Activated CD8-positive, alpha-beta memory T cell treated with anti-CD3 and anti-CD28 coated beads, Interleukin-2, amount 10 ng/mL, durations not matched to agents 7 days and 5 days (primary cell): ENCODE measurements at regions not wholly inside any gene's neighbourhood (a gene's known extent, or its start where the extent isn't known, plus 50 kb on each side); places are given as distances from the start of the nearest gene placed in this dataset.
"Not testable (repeated sequence)": the region's sequence is repeated elsewhere in the genome, so short reads cannot be mapped to it uniquely, and the experiment has no call there.

Experiments used
- ATAC-seq: fragments of 150-1000 bp; cut with Tn5 transposase; one replicate; pipeline ENCODE4 v1.10.0; 2021; ENCODE audit warnings: moderate library complexity
- CTCF ChIA-PET: fragments of 350-600 bp; sonication (Branson Sonifier 250); formaldehyde crosslinking; loops from one replicate; lab custom pipeline; 2021; ENCODE audit warnings: antibody characterized with exemption; lab: Charles Lee
- DNase-seq: peaks from one replicate; pipeline ENCODE4 v3.0.0-alpha.2; 2020
- H3K27ac Mint-ChIP-seq: one replicate; pipeline ENCODE4 v1.8.0; 2021; ENCODE audit warnings: mild to moderate bottlenecking, mixed read lengths
- H3K27me3 Mint-ChIP-seq: one replicate; pipeline ENCODE4 v1.8.0; 2021; ENCODE audit warnings: mixed read lengths
- H3K36me3 Mint-ChIP-seq: one replicate; pipeline ENCODE4 v1.8.0; 2021; ENCODE audit warnings: mild to moderate bottlenecking, mixed read lengths
- H3K4me1 Mint-ChIP-seq: one replicate; pipeline ENCODE4 v1.8.0; 2021; ENCODE audit warnings: mixed read lengths
- H3K4me3 Mint-ChIP-seq: one replicate; pipeline ENCODE4 v1.8.0; 2021; ENCODE audit warnings: mild to moderate bottlenecking, moderate library complexity, mixed read lengths
- H3K9me3 Mint-ChIP-seq: one replicate; pipeline ENCODE4 v1.8.0; 2022; ENCODE audit warnings: low read depth, mixed read lengths

DNA sequence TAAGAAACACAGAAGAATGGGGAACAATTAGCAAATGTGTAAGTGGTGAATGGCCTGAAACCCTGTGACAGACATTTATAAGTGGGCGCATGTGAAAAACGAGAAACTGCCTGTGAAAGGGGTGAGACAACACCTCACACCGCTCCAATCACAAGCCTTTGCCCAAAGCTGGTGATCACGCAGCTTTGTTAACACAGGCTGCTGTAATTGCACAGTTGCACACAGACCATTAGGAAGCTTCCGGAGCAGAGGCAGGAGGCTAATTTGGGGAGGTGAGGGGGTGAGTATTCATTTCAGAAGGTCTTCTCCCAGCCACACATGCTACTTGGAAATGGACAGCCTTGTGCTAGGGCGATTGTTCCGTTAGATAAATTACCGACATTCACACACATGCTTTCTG, 294.0 kb downstream of the MED10 start:
- Mint-ChIP-seq H3K36me3 (no peaks in the 10 kb centered on the region), H3K4me1 (no peaks in the 10 kb centered on the region), H3K9me3 (peaks cover 3% of the 10 kb centered on the region), H3K4me3 (no peak overlapping the region), H3K27ac (no peak overlapping the region), H3K27me3 (no peaks in the 10 kb centered on the region)
- CTCF ChIA-PET: no interaction called here
- ATAC-seq (no peak), DNase-seq (no peak)

DNA sequence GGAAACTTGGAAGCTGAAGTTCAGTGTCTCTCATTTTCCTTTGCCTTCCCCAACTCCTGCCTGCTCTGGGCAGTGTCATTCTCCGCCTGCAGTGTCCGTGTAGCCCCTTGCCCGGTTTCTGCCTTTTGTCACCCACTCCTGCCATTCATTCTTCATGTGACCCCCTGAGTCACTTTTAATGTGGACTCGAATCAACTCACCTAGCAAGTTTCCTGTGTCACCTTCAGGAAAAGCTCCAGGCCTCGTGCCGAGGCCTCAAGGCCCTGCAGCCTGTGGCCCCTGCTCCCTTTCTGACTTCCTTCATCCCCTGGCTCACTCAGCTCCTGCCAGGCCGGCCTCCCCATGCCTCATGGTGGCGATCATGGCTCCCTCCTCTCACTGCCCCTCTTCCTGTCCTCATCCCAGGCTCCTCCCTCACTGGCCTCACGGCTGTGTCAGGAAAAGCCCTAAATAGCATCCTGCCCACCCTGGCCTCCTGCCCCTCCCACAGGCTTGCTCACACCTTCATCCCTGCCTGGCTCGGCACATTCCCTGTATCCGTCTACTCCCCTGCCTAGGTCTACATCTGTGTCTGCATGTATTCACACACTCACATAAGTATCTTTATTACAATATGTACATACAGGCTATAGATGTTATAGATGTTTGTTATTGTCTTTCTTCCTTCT, 294.9 kb downstream of the MED10 start:
- ATAC-seq (no peak), DNase-seq (no peak)
- CTCF ChIA-PET: no interaction called here

DNA sequence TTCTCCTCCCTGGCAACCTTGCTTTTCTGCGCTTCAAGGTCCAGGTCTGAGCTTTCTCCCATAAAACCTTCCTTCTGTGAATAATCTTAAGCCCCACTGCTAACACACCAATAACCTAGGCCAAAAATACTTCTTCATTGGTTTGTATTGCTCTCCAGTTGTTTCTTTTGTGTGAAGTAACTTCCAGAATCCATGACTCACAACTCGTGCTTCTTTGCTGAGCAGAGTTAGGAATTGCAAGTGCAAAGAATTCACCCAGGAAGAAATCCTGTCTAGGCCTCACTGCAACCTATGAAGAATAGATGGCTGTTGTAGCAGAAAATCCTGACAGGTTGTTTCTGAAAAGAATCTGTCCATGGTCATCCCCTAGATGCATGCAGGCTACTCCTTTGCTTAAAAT, 295.7 kb downstream of the MED10 start:
- peaks cover 3% of the 10 kb centered on the region for H3K9me3 Mint-ChIP-seq
- H3K27me3 Mint-ChIP-seq: no peaks in the 10 kb centered on the region
- no peak for ATAC-seq
- CTCF ChIA-PET: no interaction called here
- H3K4me3 Mint-ChIP-seq: no peak overlapping the region
- H3K4me1 Mint-ChIP-seq: no peaks in the 10 kb centered on the region
- no peaks in the 10 kb centered on the region for H3K36me3 Mint-ChIP-seq
- H3K27ac Mint-ChIP-seq: no peak overlapping the region
- DNase-seq: no peak

More for the DNA sequence above, 294.9 kb downstream of the MED10 start:
- Mint-ChIP-seq H3K36me3 (no peaks in the 10 kb centered on the region), H3K4me3 (no peak overlapping the region), H3K27me3 (no peaks in the 10 kb centered on the region), H3K4me1 (no peaks in the 10 kb centered on the region), H3K27ac (no peak overlapping the region), H3K9me3 (peaks cover 3% of the 10 kb centered on the region)

DNA sequence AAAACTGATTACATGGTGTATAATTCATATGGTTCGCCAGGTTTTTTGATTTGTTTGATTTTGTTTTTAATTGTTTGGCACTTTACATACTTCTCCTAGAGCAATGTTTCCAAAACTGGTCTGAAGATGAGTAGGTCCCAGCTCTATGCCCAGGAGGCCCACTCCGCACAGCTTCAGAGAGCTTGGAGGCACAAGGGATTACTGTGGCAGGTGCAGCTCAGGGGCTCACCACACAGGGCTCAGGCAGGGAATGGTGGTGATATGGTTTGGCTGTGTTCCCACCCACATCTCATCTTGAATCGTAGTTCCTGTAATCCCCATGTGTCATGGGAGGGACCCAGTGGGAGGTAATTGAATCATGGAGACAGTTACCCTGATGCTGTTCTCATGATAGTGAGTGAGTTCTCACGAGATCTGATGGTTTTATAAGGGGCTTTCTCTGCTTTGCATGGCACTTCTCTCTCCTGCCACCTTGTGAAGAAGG, 296.6 kb downstream of the MED10 start:
- H3K4me3 Mint-ChIP-seq: no peak overlapping the region
- no peak overlapping the region for H3K27ac Mint-ChIP-seq
- H3K4me1 Mint-ChIP-seq: no peaks in the 10 kb centered on the region
- H3K36me3 Mint-ChIP-seq: no peaks in the 10 kb centered on the region
- H3K27me3 Mint-ChIP-seq: no peaks in the 10 kb centered on the region
- CTCF ChIA-PET: no interaction called here
- DNase-seq (no peak), ATAC-seq (no peak)
- peaks cover 3% of the 10 kb centered on the region for H3K9me3 Mint-ChIP-seq

DNA sequence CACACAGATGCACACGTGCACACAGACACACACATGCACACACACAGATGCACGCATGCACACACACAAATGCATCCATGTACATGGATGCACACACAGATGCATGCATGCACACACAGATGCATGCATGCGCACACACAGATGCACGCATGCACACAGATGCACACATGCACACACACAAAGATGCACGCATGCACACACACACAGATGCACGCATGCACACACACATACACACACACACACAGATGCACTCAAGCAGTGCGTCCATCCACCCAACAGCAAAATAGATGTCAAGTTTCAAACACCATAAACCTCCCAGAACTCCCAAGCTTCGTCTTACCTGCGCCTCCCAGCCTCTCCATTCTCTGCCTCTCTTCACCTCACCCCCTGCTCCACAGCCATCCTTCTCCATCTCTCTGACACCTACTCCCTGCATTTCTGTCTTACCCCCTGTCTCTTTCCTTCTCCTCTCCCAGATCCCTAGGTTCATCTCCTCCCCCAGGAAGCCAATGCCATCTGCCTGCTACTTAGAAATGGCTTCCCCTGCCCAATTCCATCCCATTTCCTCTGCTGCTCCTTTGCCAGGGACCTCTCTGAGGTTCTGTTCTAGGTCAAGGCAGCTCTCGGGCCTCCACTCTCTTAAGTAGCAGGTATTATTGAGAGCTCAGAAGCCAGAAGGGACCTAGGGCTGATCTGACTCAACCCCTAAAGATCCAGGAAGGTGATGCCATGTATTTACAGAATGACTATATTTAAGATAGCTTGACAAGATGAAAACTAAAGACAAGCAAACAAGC, 297.2 kb downstream of the MED10 start:
- DNase-seq: no peak
- CTCF ChIA-PET: no interaction called here
- Mint-ChIP-seq H3K27me3 (no peaks in the 10 kb centered on the region), H3K4me3 (no peak overlapping the region), H3K27ac (no peak overlapping the region), H3K36me3 (no peaks in the 10 kb centered on the region), H3K9me3 (peaks cover 3% of the 10 kb centered on the region), H3K4me1 (no peaks in the 10 kb centered on the region)
- ATAC-seq: no peak

DNA sequence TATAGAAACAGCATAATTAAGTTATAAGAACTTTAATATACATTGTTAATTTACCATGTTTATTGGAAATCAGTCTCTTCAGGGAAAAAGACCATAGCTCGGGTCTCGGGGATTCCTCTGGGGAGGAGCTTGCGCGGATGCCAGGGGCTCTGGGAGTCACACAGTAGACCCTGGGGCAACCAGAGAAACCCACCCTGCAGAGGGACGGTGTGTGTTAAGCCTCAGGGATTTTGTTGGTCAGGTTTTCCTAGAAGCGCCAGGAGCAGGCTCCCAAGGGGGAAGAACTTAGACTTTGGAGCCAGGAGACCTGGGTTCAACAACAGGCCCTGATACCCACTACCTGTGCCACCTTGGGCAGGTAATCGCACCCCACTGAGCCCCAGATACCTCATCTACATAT, 297.9 kb downstream of the MED10 start:
- DNase-seq: no peak
- H3K4me1 Mint-ChIP-seq: no peaks in the 10 kb centered on the region

DNA sequence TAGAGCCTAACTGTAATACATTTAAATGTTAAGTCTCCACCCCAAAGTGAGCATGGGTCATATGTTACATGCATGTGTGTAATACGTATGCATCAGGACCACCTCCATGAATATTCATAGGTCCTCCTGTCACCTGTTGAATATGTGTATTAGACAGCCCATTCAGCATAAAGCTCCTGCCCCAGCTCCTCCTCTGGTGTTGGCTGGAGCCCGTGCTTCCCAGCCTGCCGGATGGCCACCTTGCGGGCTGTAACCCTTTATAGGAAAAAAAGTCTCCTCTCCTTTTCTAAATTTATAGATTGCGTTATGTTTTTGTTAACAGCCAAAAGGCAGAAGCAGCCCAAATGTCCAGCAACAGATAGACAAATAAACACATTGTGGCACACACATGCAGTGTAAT, 299.5 kb downstream of the MED10 start:
- ATAC-seq (no peak), DNase-seq (no peak)
- CTCF ChIA-PET: no interaction called here
- no peak overlapping the region for H3K4me3 Mint-ChIP-seq
- H3K27me3 Mint-ChIP-seq: no peaks in the 10 kb centered on the region
- peaks cover 3% of the 10 kb centered on the region for H3K9me3 Mint-ChIP-seq
- no peak overlapping the region for H3K27ac Mint-ChIP-seq
- H3K36me3 Mint-ChIP-seq: no peaks in the 10 kb centered on the region
- no peaks in the 10 kb centered on the region for H3K4me1 Mint-ChIP-seq

More for the DNA sequence above, 297.9 kb downstream of the MED10 start:
- Mint-ChIP-seq H3K27me3 (no peaks in the 10 kb centered on the region), H3K9me3 (peaks cover 3% of the 10 kb centered on the region), H3K4me3 (no peak overlapping the region), H3K27ac (no peak overlapping the region), H3K36me3 (no peaks in the 10 kb centered on the region)
- no peak for ATAC-seq
- CTCF ChIA-PET: no interaction called here

DNA sequence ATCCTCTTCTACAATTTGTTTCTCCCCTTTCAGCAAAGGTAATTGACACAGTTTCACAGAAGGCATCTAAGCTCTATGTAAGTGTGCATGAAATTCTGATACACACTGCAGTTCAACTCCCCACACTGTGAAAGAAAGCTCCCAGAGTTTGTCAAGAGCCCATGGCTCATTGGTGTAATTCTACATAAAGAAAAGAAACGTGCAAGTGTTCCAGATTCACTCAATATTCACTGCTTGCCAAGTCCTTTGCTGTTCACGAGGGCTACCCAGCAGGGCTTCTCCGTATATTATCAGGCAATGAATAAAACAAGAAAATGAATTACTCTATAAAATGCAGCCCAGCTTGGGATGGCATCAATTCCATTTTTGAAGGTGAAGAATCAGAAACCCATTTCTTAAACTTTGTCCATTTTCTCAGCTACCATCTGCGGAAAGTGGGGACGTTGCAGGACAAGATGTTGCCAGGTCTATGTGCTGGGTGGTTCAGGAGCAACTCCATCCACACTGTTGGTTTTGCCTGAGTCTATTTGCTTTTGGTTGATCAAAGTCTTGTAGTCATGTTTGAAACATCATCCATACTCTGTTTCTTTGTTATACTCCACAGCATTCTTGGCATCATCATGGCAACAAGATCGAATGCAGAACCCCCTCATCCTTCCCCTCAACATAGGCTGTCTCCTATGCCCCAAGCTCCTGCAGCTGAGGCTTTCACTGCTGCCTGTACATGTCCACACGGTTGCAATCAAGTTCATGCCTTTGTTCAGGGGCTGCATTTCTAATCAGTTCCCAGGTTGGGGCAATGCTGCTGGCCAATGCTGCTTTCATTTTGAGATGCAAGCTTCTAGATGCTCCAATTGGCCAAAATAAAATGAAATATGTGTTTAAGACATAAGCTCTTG, 301.8 kb downstream of the MED10 start:
- H3K4me1 Mint-ChIP-seq: no peaks in the 10 kb centered on the region
- H3K36me3 Mint-ChIP-seq: no peaks in the 10 kb centered on the region
- no peaks in the 10 kb centered on the region for H3K27me3 Mint-ChIP-seq
- DNase-seq (no peak), ATAC-seq (no peak)
- H3K9me3 Mint-ChIP-seq: peaks cover 3% of the 10 kb centered on the region
- no peak overlapping the region for H3K4me3 Mint-ChIP-seq
- no peak overlapping the region for H3K27ac Mint-ChIP-seq
- CTCF ChIA-PET: no interaction called here

DNA sequence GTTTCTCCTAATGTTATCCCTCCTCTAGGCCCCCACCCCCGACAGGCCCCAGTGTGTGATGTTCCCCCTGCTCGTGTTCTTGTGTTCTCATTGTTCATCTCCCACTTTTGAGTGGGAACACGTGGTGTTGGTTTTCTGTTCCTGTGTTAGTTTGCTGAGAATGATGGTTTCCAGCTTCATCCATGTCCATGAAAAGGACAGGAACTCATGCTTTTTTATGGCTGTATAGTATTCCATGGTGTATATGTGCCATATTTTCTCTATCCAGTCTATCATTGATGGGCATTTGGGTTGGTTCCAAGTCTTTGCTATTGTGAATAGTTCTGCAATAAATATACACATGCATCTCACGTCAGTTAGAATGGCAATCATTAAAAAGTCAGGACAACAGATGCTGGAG, 305.9 kb downstream of the MED10 start:
- H3K4me1 Mint-ChIP-seq, H3K27ac Mint-ChIP-seq, H3K27me3 Mint-ChIP-seq, H3K36me3 Mint-ChIP-seq, ATAC-seq, CTCF ChIA-PET, H3K4me3 Mint-ChIP-seq, DNase-seq, H3K9me3 Mint-ChIP-seq: not testable (repeated sequence)

DNA sequence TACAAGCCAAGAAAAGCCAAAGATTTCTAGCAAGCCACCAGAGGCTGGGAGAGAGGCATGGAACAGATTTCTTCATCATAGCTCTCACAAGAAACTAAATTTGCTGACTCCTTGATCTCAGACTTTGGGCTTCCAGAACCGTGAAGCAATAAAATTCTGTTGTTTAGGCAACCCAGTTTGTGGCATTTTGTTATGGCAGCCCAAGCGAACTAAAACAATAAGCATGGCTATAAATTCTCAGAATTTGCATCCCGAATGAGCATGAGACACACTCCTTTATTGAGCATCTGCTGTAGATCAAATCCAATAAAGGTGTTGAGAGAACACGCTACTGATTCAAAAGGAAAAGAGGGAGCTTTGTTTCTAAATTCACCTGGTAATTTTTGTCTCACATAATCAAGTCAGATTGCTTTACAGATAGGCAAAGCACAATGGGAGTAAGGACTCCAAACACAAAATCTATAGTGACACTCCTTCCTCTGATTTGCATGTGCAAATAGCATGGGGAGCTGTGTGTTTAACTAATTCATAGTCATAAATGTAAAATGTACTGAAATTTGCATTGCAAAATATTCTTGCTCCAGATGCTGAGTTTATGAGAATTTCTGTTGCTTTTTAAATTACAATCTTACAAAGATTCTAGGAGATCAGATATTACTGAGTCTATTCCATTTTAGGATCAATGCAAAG, 308.7 kb downstream of the MED10 start:
- Mint-ChIP-seq H3K4me3 (no peak overlapping the region), H3K27me3 (no peaks in the 10 kb centered on the region), H3K9me3 (no peaks in the 10 kb centered on the region), H3K27ac (no peak overlapping the region), H3K36me3 (no peaks in the 10 kb centered on the region), H3K4me1 (no peaks in the 10 kb centered on the region)
- CTCF ChIA-PET: no interaction called here
- DNase-seq (no peak), ATAC-seq (no peak)

DNA sequence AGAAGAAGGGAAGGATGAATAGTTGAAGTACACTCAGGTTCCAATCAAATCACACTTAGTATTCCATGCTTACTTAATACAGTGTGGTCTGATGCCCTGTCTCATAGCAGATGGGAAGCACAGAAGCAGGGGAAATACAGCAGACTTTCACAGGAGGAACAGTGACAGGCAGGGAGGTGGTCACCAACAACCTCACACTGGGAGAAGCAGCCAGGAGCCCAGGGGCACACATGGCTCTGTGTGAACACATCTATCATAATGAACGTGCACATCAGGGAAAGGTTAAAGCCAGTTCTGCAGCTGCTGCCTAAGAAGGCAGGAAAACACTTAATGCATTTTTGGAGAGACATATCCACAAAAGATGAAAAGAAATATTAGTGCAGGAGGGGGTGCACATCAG, 312.3 kb downstream of the MED10 start:
- Mint-ChIP-seq H3K9me3 (no peaks in the 10 kb centered on the region), H3K27me3 (no peaks in the 10 kb centered on the region), H3K4me3 (no peak overlapping the region), H3K27ac (no peak overlapping the region), H3K36me3 (no peaks in the 10 kb centered on the region), H3K4me1 (no peaks in the 10 kb centered on the region)
- no peak for ATAC-seq
- no peak for DNase-seq
- CTCF ChIA-PET: no interaction called here

DNA sequence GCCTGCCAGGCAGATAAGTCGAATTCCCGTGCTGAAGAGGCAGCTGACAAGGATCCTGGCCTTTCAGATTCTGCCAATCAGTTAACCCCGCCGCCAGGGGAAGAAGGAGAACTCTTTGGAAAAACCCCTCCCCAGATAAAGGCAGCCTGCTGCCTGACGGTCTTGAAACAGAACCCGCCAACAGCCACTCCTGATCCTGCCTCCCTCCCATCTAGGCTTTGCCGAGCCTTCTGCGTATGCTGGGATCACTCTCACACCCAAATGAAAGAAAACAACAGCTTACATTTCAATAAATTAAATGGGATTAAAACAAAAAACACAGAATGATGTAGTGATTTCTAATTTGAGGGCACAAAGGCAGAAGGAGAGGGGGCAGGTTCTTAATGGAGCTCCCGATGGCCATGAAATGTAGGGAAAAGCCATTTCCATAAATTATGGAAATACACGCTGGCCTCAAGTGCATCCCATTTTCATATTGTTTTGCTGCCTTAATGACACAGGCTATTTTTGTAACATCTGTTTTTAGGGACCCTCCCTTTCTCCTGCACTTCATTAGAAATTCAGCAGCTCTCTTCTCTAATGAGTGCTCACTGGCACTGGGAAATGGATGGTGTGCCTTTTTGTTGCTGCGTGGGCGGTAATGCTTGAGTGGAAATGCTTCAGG, 319.1 kb downstream of the MED10 start:
- Mint-ChIP-seq H3K36me3 (no peaks in the 10 kb centered on the region), H3K9me3 (no peaks in the 10 kb centered on the region), H3K4me3 (no peak overlapping the region), H3K4me1 (no peaks in the 10 kb centered on the region), H3K27ac (no peak overlapping the region), H3K27me3 (no peaks in the 10 kb centered on the region)
- CTCF ChIA-PET: no interaction called here
- DNase-seq (no peak), ATAC-seq (no peak)
